HEK293 (cell line): ENCODE measurements at regions not wholly inside any gene's neighbourhood (a gene's known extent, or its start where the extent isn't known, plus 50 kb on each side); places are given as distances from the start of the nearest gene placed in this dataset.

Experiments
- CTCF ChIA-PET: fragments of 350-600 bp; formaldehyde crosslinking; extraction: SDS; loops from one replicate; lab custom pipeline; 2021; ENCODE audit warnings: antibody characterized with exemption; lab: Yijun Ruan, JAX
- POLR2A ChIA-PET: fragments of 300-600 bp; formaldehyde crosslinking; extraction: SDS; loops from one replicate; lab custom pipeline; 2020; ENCODE audit warnings: antibody characterized with exemption, inconsistent platforms; lab: Yijun Ruan, JAX
- H3K27ac ChIP-seq: fragments of 200-500 bp; sonication (Bioruptor generic); 2 replicates; pipeline ENCODE4 v1.5.1; 2014; ENCODE audit warnings: low read depth, low read length, control low read depth, inconsistent platforms; ENCODE audit errors: extremely low read depth
- H3K36me3 ChIP-seq, 2 experiments: fragments of 200-500 bp in 1 of 2; sonication (Bioruptor generic) in 1 of 2; 1 replicate in 1 of 2; 2 replicates in 1 of 2; pipeline ENCODE4 v1.5.1; 2014 to 2017; ENCODE audit warnings: inconsistent platforms in 2 of 2, low read length in 2 of 2; ENCODE audit not compliant: control insufficient read depth in 2 of 2, insufficient read depth in 1 of 2
- H3K4me1 ChIP-seq: fragments of 200-500 bp; sonication (Bioruptor generic); 2 replicates; pipeline ENCODE4 v1.5.1; 2014; ENCODE audit warnings: mild to moderate bottlenecking, low read length, inconsistent platforms; ENCODE audit not compliant: control insufficient read depth, insufficient read depth
- H3K4me3 ChIP-seq: 2 replicates; pipeline ENCODE4 v1.5.1; 2011; ENCODE audit warnings: low read depth, mild to moderate bottlenecking, control low read depth, low read length, moderate library complexity
- H3K9me3 ChIP-seq: fragments of 200-500 bp; sonication (Bioruptor generic); 2 replicates; pipeline ENCODE4 v1.5.1; 2014; ENCODE audit warnings: low read depth, low read length, inconsistent platforms; ENCODE audit not compliant: control insufficient read depth, insufficient read depth
- ELK4 ChIP-seq: IDR thresholded peaks from 2 replicates; pipeline ENCODE4 v1.6.1; 2011; ENCODE audit warnings: mild to moderate bottlenecking, low read depth, low read length, borderline replicate concordance
- GLI2 ChIP-seq: fragments of 450-650 bp; formaldehyde crosslinking; IDR thresholded peaks from 2 replicates; pipeline ENCODE4; 2017; ENCODE audit warnings: missing biosample characterization, missing genetic modification characterization, low read depth, borderline replicate concordance
- HOXA7 ChIP-seq: sonication (generic); formaldehyde crosslinking; IDR thresholded peaks from 2 replicates; pipeline ENCODE4 v1.8.1; 2022; ENCODE audit warnings: missing genetic modification reagents, borderline replicate concordance
- PRDM10 ChIP-seq: fragments of 450-650 bp; formaldehyde crosslinking; IDR thresholded peaks from 2 replicates; pipeline ENCODE4 v1.5.1; 2016; ENCODE audit warnings: missing biosample characterization, missing genetic modification characterization
- TCF7L2 ChIP-seq: IDR thresholded peaks from 2 replicates; pipeline ENCODE4 v1.6.1; 2011; ENCODE audit warnings: low read depth, mild to moderate bottlenecking, inconsistent platforms, low read length, moderate library complexity, borderline replicate concordance
- YY2 ChIP-seq: fragments of 450-650 bp; formaldehyde crosslinking; IDR thresholded peaks from 2 replicates; pipeline ENCODE4 v1.5.1; 2016; ENCODE audit warnings: missing biosample characterization, missing genetic modification characterization
- ZNF10 ChIP-seq: fragments of 450-650 bp; formaldehyde crosslinking; IDR thresholded peaks from 2 replicates; pipeline ENCODE4 v1.5.1; 2017; ENCODE audit warnings: missing biosample characterization, missing genetic modification characterization
- ZNF138 ChIP-seq: fragments of 450-650 bp; formaldehyde crosslinking; IDR thresholded peaks from 2 replicates; pipeline ENCODE4 v1.5.1; 2016; ENCODE audit warnings: missing biosample characterization, missing genetic modification characterization, borderline replicate concordance
- ZNF23 ChIP-seq: fragments of 450-650 bp; formaldehyde crosslinking; IDR thresholded peaks from 2 replicates; pipeline ENCODE4 v1.5.1; 2016; ENCODE audit warnings: missing biosample characterization, missing genetic modification characterization, borderline replicate concordance
- ZNF266 ChIP-seq: fragments of 450-650 bp; formaldehyde crosslinking; IDR thresholded peaks from 2 replicates; pipeline ENCODE4 v1.5.1; 2016; ENCODE audit warnings: missing biosample characterization, missing genetic modification characterization, low read depth
- ZNF280C ChIP-seq: fragments of 450-650 bp; formaldehyde crosslinking; IDR thresholded peaks from 2 replicates; pipeline ENCODE4 v1.5.1; 2016; ENCODE audit warnings: missing biosample characterization, missing genetic modification characterization
- ZNF311 ChIP-seq: fragments of 450-650 bp; formaldehyde crosslinking; IDR thresholded peaks from 2 replicates; pipeline ENCODE4 v1.5.1; 2017; ENCODE audit warnings: missing biosample characterization, missing genetic modification characterization, borderline replicate concordance
- ZNF449 ChIP-seq: fragments of 450-650 bp; formaldehyde crosslinking; IDR thresholded peaks from 2 replicates; pipeline ENCODE4 v1.5.1; 2017; ENCODE audit warnings: missing biosample characterization, mild to moderate bottlenecking, missing genetic modification characterization, moderate library complexity
- ZNF548 ChIP-seq: fragments of 450-650 bp; formaldehyde crosslinking; IDR thresholded peaks from 2 replicates; pipeline ENCODE4 v1.5.1; 2016; ENCODE audit warnings: missing biosample characterization, missing genetic modification characterization
- ZNF549 ChIP-seq: fragments of 450-650 bp; IDR thresholded peaks from 2 replicates; pipeline ENCODE4 v1.5.1; 2018; ENCODE audit warnings: missing biosample characterization, missing genetic modification characterization, mild to moderate bottlenecking, inconsistent platforms, moderate library complexity
- ZNF639 ChIP-seq: fragments of 450-650 bp; formaldehyde crosslinking; IDR thresholded peaks from 2 replicates; pipeline ENCODE4 v1.5.1; 2016; ENCODE audit warnings: missing biosample characterization, missing genetic modification characterization
- ZNF660 ChIP-seq: fragments of 450-650 bp; IDR thresholded peaks from 2 replicates; pipeline ENCODE4 v1.5.1; 2018; ENCODE audit warnings: missing biosample characterization, mild to moderate bottlenecking, missing genetic modification characterization
- ZNF837 ChIP-seq: fragments of 450-650 bp; formaldehyde crosslinking; IDR thresholded peaks from 2 replicates; pipeline ENCODE4 v1.5.1; 2016; ENCODE audit warnings: missing biosample characterization, missing genetic modification characterization
- ZSCAN23 ChIP-seq: fragments of 450-650 bp; formaldehyde crosslinking; IDR thresholded peaks from 2 replicates; pipeline ENCODE4 v1.5.1; 2016; ENCODE audit warnings: missing biosample characterization, missing genetic modification characterization

- POLR2A ChIA-PET = no interaction called here
- H3K9me3 ChIP-seq = no peaks in the 10 kb centered on the region
- H3K27ac ChIP-seq = no peak overlapping the region
- no peaks in the 10 kb centered on the region for H3K36me3 ChIP-seq
- CTCF ChIA-PET = no interaction called here
- TF ChIP-seq ZNF449 (tag by site-specific recombination) = no peak
- no peak for TF ChIP-seq HOXA7 (CRISPR knock-in tag)
- no peak for TF ChIP-seq ZNF837
- TF ChIP-seq ZNF311 = no peak
- no peak for TF ChIP-seq ZNF549 (tag by site-specific recombination)
- no peak for TF ChIP-seq GLI2 (tag by site-specific recombination)
- no peak for TF ChIP-seq ZSCAN23
- TF ChIP-seq ZNF266 = no peak
- TF ChIP-seq ZNF23 = no peak
- no peak for TF ChIP-seq PRDM10
- TF ChIP-seq ZNF280C = no peak
- no peak for TF ChIP-seq ZNF548 (tag by site-specific recombination)
- TF ChIP-seq ELK4 = no peak
- no peak for TF ChIP-seq ZNF138 (tag by site-specific recombination)
- no peak for TF ChIP-seq ZNF660 (tag by site-specific recombination)
- no peak for TF ChIP-seq ZNF639 (tag by site-specific recombination)
- no peak for TF ChIP-seq ZNF10 (tag by site-specific recombination)
- no peak for TF ChIP-seq TCF7L2
- no peak for TF ChIP-seq YY2
- no peaks in the 10 kb centered on the region for H3K4me1 ChIP-seq
- no peak overlapping the region for H3K4me3 ChIP-seq
Observed at GRCh38 chr20:52349806-52350205, 158.2 kb upstream of the ZFP64 start.
